GM18517 (cell line): ENCODE measurements at regions not wholly inside any gene's neighbourhood (a gene's known extent, or its start where the extent isn't known, plus 50 kb on each side); places are given as distances from the start of the nearest gene placed in this dataset.

ENCODE experiments used
- ATAC-seq: cut with Tn5 transposase; IDR thresholded peaks from one replicate; pipeline ENCODE4 v1.9.1; 2021; ENCODE audit warnings: mild to moderate bottlenecking, moderate library complexity; ENCODE audit not compliant: unreplicated experiment

DNA sequence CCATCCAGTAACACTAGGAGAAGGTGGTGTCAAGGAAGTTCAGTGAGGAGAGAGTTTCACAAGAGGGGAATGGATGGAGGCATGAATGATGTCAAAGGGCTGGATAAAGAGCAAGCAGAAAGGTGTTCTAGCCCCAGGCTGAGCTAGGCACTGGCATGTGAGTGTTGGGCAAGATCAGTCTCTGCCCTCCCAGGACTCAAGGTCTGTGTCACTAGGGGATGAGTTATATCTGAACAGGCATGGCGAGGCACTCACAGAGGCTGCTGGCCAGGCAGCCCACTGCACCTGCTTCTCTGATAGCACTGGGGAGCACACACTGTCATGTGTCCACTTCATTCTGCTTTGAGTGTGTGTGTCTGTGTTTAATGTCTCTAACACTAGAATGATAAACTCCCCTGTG, 903.8 kb downstream of the BCL11B start:
- ATAC-seq = no peak

DNA sequence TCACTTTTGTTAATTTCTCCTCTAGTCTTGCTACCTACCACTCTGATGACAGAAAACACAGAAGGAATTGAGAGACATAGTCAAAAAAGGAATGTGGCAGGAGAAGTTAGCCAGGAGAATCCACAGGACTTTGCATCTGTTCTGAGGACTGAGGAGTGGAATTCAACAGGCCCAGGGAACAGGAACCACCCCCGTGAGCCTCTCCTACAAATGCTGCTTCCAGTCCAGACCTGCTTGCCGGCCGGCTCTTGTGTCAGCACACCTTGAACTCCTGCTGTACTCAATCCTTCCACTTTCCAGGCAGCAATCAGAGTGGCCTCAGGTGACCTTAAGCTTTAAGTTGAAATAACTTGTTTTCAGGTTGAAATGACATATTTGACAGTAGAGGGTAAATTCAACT, 903.1 kb downstream of the BCL11B start:
- ATAC-seq = no peak

DNA sequence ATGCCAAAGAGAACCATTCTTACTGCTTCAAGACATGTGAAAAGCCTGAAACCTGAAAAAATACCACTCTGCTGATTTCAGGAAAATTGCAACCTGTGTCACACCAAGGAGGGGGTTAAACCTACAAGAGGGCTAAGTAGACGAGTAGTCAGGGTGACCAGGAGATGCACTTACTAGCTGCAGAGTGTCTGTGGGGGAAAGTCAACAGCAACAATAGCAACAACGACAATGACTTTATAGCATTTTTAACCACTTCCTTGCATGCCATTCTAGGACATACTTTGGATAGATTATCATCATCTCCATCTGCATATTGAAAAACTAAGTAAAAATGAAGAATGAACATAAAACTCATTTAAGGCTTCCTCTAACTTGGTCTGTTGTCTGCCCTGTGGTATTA, 902.7 kb downstream of the BCL11B start:
- ATAC-seq = no peak

DNA sequence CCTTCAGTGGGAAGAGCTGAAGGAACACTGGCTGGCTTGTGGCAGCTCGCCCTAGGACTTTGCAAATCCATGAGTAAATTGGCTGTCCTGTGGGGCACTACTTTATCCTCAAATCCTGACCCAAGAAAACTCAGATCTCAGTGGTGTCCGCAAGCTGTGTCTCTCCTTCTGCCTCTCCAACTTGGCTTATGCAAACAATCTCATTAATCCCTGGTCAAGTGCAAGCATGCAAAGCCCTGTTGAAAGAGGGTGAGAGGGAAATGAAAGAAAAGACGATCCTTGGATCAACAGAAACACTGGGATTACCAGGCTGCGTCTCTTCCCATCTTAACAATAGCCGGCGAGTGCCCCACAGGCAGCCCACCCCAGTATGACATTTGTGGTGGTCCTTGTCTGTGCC, 901.6 kb downstream of the BCL11B start:
- no peak for ATAC-seq

DNA sequence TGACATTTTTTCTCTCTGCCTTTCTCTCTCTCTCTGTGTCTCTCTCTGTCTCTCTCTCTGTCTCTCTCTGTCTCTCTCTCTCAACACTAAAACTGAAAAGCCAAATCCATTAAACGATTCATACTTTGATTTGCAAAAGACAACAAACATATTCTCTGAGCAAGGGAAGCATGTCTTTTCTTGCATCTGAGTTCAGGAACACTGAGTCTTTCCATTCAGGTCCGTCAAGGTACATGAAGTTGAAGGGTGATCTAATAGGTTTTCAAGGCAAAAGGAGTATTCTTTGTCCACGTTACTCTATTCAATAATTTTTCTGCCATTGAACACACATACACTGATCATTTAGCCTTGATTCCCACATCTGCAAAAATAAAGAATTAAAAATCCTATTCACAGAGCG, 900.9 kb downstream of the BCL11B start:
- ATAC-seq = no peak

DNA sequence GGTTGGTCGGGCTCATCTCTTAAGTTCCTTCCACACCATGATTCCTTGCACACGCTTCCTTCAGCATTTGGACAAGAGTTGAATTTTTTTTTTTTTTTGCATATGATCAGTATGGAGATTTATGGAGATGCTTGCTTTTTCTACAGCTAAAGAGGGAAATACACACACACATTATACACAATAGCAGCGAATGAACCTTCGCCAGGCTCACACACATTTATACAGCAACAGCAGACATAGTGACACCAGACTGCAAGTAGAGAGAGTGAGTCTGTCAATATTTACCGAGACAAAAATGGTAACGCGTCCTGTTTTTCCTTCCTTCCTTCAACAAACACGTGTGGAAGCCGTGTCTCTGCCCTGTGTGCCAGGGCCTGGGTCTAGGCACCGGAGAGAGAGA, 897.9 kb downstream of the BCL11B start:
- no peak for ATAC-seq

DNA sequence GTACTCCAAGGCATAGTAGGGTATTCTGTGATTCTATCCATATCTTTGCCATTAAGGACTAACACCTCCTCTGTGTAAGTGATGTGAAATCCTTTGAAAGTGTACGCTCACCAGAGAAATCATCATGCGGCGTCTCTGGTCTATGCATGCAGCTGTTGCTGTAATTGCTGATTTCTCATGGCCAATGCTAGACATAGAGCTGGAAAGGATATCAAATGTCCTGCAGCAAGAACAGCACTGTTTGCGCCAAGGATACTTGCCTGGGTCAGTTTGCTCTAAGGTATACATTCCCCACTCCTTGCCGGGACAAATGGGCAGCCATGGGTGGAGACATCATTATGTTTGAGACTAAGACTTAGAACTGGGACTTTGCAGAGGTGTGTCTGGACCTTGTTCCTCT, 896.4 kb downstream of the BCL11B start:
- no peak for ATAC-seq

DNA sequence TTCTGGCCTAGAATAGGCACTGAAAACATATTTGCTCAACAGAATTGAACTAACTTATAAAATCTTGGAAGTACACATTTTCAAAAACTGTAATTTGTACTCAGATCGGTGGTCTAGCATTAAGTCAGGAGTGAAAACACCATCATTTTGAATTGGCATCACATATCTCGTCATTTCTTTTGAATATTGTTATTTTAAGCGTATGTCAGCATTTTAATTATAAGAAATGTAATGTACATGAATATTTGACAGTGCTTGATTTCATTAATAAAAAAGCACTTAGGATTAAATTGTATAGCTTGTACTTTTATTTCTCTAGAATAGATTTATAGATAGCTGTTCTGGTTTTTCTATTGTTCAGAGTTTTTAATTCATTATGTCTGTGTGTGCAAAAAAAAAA, 892.2 kb downstream of the BCL11B start:
- ATAC-seq = no peak

DNA sequence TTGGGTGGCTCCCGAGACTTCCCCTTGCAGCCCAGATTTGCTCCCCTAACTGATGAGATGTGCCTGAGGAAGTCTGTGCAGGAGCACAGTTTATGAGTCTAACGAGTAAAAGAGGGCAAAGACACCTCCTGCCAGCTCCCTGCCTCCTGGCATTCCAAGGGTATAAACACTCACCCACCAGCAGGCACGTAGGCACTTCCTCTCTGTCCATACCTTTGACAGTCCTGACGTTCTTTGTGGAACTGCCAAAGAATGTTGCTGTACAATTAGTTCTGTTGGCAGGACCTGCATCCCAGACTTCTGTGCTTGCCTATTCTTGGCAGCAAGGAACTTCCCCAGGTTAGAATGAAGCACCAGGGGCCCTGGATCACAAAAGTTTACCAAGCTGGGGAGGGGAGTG, 889.3 kb downstream of the BCL11B start:
- no peak for ATAC-seq

DNA sequence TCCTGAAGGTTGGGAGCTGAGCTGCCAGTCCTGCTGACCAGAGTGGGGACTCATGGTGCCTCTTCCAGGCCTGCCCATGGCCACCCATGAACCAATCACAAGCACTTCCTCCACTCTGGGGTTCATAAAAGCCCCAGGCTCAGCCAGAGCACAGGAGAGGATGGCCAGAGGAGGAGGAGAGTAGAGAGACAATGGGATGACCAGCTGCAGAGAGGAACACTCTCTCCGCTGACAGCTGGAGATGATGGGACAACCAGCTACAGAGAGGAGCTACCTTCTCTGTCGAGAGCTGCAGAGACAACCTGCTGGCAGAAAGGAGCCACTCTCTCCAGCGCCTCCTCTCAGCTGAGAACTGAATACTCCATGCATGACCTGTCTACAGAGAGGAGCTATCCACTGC, 886.1 kb downstream of the BCL11B start:
- no peak for ATAC-seq

DNA sequence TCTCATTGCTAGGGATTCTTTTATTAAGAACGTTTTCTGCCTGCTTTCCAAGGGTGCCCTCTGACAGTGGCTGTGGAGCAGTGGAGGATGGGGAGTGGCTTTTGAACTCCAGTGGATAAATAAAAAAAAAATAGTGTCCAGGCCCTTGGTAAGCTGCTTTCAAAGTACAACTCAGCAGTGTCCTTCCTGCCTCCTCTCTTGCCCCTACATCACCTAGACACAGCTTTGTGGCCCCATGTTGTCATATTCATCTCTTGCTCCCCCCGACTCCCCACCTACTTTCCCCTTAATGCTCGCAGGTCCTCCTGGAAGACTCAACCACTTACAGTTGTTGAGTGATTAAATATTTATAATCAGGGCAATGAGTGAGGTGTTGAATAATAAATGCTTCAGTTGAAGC, 880.9 kb downstream of the BCL11B start:
- ATAC-seq = no peak

DNA sequence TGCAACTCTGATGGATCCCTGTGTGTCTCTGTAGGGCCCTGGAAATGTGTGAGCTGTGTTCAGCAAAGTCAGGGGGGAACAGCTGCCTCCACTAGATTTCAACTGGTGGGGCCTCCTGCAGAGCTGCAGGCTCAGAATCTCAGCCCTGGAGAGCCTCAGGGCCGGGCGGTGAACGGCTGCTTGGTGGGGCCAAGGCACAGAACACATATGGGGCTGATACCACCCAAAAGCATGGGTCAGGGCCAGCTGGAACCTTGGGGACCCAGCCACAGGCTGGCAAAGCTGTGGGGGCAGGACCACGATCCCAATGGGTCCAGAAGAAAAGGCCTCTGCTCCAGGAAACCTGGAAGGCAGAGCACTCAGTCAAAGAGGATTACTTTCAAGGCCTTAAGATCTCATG, 878.5 kb downstream of the BCL11B start:
- ATAC-seq = no peak

DNA sequence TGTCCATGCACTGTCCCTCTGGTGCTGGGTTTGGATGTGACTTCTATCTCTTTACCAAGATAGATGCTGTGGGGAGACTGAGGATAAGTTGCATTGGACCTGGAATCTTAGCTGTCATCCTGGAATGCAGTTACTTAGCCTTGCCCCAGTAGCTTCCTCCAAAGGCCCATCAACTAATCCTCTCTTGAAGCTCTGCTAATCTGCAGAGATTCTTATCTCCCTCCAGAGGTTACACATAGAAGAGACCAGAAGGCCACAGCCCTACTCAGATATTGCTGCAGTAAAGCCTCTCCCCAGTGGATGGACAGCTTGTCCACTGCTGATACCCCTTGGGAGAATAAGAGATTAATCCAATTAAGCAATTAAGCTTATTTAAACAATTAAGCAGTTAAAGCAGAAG, 867.2 kb downstream of the BCL11B start:
- no peak for ATAC-seq

DNA sequence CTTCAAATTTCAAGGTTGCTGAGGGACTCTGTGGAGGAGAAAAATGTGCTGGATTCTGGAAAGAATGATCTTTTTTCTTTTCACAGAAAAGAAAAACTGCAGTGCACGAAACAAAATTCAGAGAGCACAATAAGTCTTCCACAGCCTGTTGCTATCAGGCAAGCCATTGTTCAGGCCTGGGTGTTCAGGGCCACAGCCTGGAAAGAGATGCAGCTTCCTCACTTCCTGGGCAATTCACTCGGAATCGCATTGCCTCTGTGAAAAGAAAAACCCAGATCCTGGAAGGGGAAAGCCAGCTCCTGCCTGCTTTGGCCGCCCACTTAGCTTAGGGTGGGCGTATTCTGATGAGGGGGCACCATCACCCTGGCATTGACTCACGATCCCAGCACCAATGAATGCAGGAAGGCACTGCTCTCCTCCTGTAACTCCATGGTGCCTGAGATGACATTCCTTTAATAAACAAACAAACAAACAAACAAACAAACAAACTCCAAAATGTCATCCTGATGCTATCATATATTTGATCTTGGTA, 863.9 kb downstream of the BCL11B start:
- ATAC-seq = no peak

DNA sequence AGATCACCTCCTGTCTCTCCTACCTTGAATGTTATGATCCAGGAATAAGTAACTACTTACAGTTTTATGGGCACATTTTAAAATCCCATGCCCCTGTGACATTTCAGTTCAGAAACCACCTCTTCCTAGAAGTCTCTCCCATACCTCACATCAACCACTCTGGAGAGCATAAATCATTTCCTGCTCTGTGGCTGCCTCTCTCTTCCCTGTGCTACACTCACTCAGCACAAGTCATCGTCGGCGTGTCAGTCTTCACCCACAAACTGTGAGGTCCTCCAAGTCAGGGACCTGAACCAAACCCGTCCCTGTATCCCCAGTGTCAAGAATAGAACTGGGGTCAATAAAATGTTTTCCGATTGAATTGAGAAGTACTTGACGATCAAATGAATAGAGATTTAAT, 863.3 kb downstream of the BCL11B start:
- no peak for ATAC-seq

DNA sequence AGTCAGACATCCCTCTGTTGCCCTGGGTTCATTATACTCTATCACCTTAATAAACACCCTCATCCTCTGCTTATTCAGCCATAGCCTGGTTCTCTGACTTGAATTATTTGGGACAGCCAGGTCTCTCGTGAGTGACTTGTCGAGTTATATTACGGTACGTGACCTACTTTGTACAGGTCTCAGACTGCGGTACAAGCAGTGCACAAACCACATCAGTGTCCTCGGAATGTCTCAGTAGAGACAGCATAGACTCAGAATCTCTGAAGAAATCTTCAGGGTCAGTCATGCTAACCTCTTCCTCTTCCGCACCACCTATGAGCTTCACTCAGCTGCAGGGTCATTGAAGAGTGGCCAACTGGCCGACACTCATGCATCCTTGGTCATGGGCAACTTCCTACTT, 860.8 kb downstream of the BCL11B start:
- ATAC-seq = no peak

DNA sequence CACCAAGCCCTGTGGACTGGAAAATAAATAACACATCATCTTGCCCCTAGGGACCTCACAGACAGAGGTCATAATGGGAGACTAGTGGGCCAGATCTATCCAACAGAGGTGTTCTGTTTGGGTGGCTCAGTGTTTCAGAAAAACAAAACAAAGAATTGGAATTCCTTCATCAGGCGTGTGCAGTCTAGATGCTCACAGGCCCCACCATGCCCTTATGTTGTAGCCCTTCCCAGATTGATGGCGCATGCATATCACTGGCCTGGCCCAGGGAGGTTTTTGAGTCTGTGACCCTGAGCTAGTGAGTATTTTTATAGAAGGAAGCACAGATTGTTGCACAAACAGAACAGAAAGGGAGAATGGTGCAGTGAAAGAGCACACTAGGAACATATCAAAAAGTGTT, 859.6 kb downstream of the BCL11B start:
- no peak for ATAC-seq

DNA sequence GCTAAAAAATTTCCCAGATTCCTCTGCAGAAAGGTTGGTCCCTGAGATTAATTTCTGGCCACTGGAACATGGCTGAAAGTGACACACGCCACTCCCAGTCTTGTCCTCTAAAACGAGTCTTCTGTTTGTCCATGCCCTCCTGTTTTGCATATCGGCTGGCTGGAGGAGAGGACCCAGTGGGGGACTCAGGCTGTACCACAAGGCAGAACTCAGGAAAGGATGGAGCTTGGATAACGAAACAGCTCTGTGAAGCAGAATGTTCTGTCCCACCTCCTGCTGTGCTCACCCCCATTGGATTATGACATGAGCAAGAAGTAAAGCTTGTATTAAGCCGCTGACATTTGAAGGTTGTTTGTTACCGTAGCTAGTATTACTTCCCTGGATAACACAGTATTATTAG, 856.2 kb downstream of the BCL11B start:
- ATAC-seq = no peak

DNA sequence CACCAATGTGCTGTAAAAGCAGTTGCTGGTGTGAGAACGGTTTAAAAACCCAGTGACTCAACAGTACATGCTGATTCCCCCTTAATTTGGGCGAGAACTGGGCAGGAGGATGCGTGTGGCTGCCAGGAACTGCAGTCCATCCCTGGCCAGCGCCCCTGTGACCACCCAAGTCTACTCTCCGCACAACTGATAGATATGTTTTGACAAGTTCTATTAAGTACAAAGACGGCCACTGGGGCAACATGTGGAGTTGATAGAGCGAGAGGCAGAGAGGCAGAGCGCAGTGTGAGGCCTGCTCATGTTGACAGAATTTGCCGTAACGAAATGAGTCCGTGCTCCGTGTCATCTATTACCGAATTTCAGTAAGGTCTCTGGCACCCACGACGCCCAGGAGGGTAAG, 855.0 kb downstream of the BCL11B start:
- no peak for ATAC-seq

DNA sequence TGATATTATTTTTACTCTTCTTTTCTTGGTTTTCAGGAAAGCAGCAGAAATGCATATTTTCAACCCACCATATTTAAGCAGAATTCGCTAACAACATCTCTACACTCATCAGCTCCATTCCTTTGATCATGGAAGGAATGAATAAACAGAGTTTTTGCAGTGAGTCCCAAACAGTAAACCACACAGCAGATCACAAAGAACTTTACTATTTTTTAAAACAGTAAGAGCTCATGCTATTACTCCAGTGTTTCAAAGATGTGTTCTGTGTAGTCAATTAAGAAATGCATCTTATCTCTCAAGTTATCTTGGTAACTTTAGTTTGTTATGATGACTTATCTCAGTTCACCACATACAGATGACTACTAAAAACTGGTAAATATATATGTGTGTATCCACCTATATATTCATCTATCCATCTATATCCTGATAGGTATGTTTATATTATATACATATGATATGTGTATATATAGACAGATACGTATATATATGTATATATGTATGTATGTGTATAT, 843.5 kb downstream of the BCL11B start:
- ATAC-seq = no peak

DNA sequence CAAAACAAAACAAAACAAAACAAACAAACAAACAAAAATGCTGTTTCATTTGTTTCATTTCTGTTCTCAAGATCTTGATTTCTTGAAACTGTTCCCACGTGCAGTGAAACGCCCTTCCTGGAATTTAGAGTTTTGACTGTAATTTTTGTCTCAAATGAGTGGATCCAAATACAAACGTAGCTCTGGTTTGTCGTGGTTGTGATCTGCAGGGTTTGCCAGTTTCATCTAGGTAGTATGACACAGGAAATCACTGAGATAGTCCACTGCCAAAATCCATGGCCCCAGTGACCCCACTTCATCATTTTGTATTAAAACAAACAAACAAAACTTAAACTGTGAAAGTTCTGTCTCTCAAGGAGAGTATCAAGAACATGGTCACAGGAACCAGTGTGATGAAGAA, 838.6 kb downstream of the BCL11B start:
- no peak for ATAC-seq

DNA sequence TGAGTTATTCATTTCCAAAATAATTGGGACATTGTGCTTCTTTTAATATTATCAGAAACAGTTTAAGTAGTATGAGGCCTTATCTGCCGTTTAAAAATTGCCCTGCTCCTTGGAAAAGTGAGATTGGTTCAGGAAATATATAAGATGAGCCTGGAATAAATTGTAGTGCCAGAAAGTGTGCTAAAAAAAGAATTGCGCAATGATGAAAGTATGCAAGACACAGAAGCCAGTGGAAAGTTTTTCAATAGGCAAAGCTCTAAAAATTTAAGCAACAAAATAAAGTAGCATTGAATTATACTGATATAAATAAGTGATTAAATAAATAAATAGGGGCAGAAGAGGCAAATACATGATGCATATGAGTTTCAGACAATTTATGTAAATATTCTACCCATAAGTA, 834.9 kb downstream of the BCL11B start:
- no peak for ATAC-seq

DNA sequence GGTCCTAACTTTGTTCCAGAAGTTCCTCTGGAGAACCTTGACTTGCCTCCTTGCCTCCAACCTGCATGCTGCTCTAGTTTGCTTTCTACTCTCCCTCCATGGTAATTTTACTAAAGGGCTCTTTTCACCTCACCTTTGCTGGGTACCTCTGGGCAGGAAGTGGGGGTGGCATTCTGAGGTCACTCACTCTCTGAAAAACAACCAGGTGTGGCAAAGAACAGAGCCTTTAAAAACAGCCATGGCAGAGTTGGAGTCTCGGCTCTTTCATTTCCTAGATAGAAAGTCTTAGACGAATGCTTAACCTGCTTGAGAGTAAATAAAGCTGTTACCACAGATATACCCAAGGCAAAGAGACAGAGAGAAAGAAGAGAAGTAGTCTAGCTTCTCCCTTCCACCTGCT, 827.9 kb downstream of the BCL11B start:
- no peak for ATAC-seq

DNA sequence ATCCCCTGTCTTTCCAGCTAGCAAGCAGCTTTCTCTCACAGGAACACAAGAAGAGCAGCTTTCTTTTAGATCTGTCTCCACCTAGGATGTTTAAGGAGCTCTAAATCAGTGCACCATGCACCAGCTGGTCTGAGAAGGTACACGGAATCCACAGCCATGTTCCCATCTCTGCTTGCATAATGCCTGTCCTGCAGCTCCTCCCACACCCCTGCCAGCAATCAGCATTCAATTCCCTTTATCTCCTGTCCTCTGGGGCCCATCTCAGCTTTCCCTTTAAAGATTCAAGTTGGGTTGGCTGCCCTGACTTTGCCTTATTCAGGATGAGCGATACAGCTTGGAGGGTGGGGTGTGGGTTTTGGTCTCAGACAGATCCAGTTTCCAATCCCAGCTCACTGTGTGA, 826.3 kb downstream of the BCL11B start:
- ATAC-seq = no peak
